ENCODE measurements at regions not wholly inside any gene's neighbourhood (a gene's known extent, or its start where the extent isn't known, plus 50 kb on each side); places are given as distances from the start of the nearest gene placed in this dataset.
"Not testable (repeated sequence)": the region's sequence is repeated elsewhere in the genome, so short reads cannot be mapped to it uniquely, and the experiment has no call there.

- DNase-seq (ENCODE audit: low spot score): not testable (repeated sequence)
These were observed 186.3 kb downstream of the AEBP2 start for GRCh38 chr12:19625551-19625950.

GRCh38 chr12:19627719-19628118 lies 188.4 kb downstream of the AEBP2 start:
- DNase-seq (ENCODE audit: low spot score): no peak

- DNase-seq (ENCODE audit: low spot score): no peak
These were observed 191.2 kb downstream of the AEBP2 start for GRCh38 chr12:19630536-19630935.

- no peak for DNase-seq (ENCODE audit: low spot score)
These were observed 193.9 kb downstream of the AEBP2 start for GRCh38 chr12:19633194-19633593.

- no peak for DNase-seq (ENCODE audit: low spot score)
These were observed 194.3 kb downstream of the AEBP2 start for GRCh38 chr12:19633641-19634040.

- DNase-seq (ENCODE audit: low spot score): no peak
These were observed 200.6 kb downstream of the AEBP2 start for GRCh38 chr12:19639781-19640415.

- peak; percentile 14 for DNase-seq (ENCODE audit: low spot score)
These were observed 202.2 kb downstream of the AEBP2 start for GRCh38 chr12:19641235-19642080.

- DNase-seq (ENCODE audit: low spot score): no peak
These were observed 203.1 kb downstream of the AEBP2 start for GRCh38 chr12:19642345-19642744.

- DNase-seq (ENCODE audit: low spot score): peak; percentile 62
These were observed 204.3 kb downstream of the AEBP2 start for GRCh38 chr12:19643635-19644034.

GRCh38 chr12:19644571-19644970 lies 205.3 kb downstream of the AEBP2 start:
- DNase-seq (ENCODE audit: low spot score): no peak

GRCh38 chr12:19645823-19646222 lies 206.5 kb downstream of the AEBP2 start:
- no peak for DNase-seq (ENCODE audit: low spot score)

- DNase-seq (ENCODE audit: low spot score): no peak
These were observed 207.3 kb downstream of the AEBP2 start for GRCh38 chr12:19646599-19646998.

- DNase-seq (ENCODE audit: low spot score): no peak
These were observed 208.7 kb downstream of the AEBP2 start for GRCh38 chr12:19647806-19648556.

GRCh38 chr12:19648591-19648990 lies 209.3 kb downstream of the AEBP2 start:
- DNase-seq (ENCODE audit: low spot score): no peak

GRCh38 chr12:19652386-19652785 lies 213.1 kb downstream of the AEBP2 start:
- no peak for DNase-seq (ENCODE audit: low spot score)

GRCh38 chr12:19654650-19655376 lies 215.5 kb downstream of the AEBP2 start:
- DNase-seq (ENCODE audit: low spot score): peak; percentile 40

GRCh38 chr12:19657118-19657731 lies 217.9 kb downstream of the AEBP2 start:
- no peak for DNase-seq (ENCODE audit: low spot score)

GRCh38 chr12:19657732-19658130 lies 218.4 kb downstream of the AEBP2 start:
- DNase-seq (ENCODE audit: low spot score): no peak

- DNase-seq (ENCODE audit: low spot score): no peak
These were observed 219.8 kb downstream of the AEBP2 start for GRCh38 chr12:19659086-19659485.

- DNase-seq (ENCODE audit: low spot score): no peak
These were observed 220.2 kb downstream of the AEBP2 start for GRCh38 chr12:19659501-19659900.

GRCh38 chr12:19665121-19665900 lies 226.0 kb downstream of the AEBP2 start:
- DNase-seq (ENCODE audit: low spot score): no peak
